ENCODE measurements at regions not wholly inside any gene's neighbourhood (a gene's known extent, or its start where the extent isn't known, plus 50 kb on each side); places are given as distances from the start of the nearest gene placed in this dataset.

GRCh38 chr2:101538076-101538475 is 63.2 kb upstream of the RFX8 start:
- WGBS (ENCODE audit: insufficient coverage, low coverage, missing lambda C conversion rate), result 0% methylated on average over 3 of the region's 3 CpGs
- FAIRE-seq (no peak), ATAC-seq (no peak), DNase-seq (ENCODE audit: extremely low read depth in 1 of 4, low spot score in 3 of 4) (no peak)
- in situ Hi-C loops (cut with MboI) (no loop called here), intact Hi-C loops (cut with micrococcal nuclease) (no loop called here)
- Histone ChIP-seq H3K9me3 (replicated peaks; ENCODE audit: control insufficient read depth, insufficient read depth, low read depth, low read length) (no peaks in the 10 kb centered on the region), H3K36me3 (ENCODE audit: control insufficient read depth, insufficient read depth, low read length) (no peaks in the 10 kb centered on the region), H3K79me2 (ENCODE audit: control insufficient read depth, insufficient read depth, low read length) (no peaks in the 10 kb centered on the region), H3K4me1 (replicated peaks in 1 of 2; ENCODE audit: control insufficient read depth in 2 of 2, insufficient read depth in 2 of 2, low read length in 2 of 2) (no peaks in the 10 kb centered on the region), H3K27me3 (ENCODE audit: control insufficient read depth in 2 of 2, insufficient read depth in 2 of 2, low read length in 2 of 2) (peaks cover 4 to 21% of the 10 kb centered on the region in 2 experiments; a peak in 4 of 5 replicates), H3K4me3 (no peak overlapping the region), H3K9ac (ENCODE audit: insufficient read depth in 1 of 2, low read depth in 2 of 2, low read length in 2 of 2) (no peak overlapping the region), H2AFZ (ENCODE audit: low read depth, low read length) (no peak overlapping the region), H3K4me2 (ENCODE audit: insufficient read depth, low read length) (no peak overlapping the region), H4K20me1 (replicated peaks; ENCODE audit: control insufficient read depth, insufficient read depth, low read length) (no peaks in the 10 kb centered on the region), H3K9me1 (ENCODE audit: control insufficient read depth, insufficient read depth, low read length) (no peaks in the 10 kb centered on the region), H3K27ac (ENCODE audit: extremely low read depth, low read depth, low read length) (no peak overlapping the region)
- no TSS peak for BruUV-seq (replicated peaks)
- POLR2A ChIA-PET, result no interaction called here
- CTCF ChIA-PET (ENCODE audit: low intra/inter-chr PET ratio), result no interaction called here
- TF ChIP-seq SIN3A (IDR thresholded peaks at IDR 0.05; ENCODE audit: borderline replicate concordance in 2 of 2, control insufficient read depth in 1 of 2, low read depth in 2 of 2, low read length in 2 of 2) (no peak), TFE3 (CRISPR knock-in tag; IDR thresholded peaks at IDR 0.05) (no peak), MXI1 (IDR thresholded peaks at IDR 0.05; ENCODE audit: low read depth, low read length) (no peak), ZNF668 (CRISPR knock-in tag; IDR thresholded peaks at IDR 0.05) (no peak), HIVEP1 (CRISPR knock-in tag; IDR thresholded peaks at IDR 0.05) (no peak)
